ENCODE measurements at regions not wholly inside any gene's neighbourhood (a gene's known extent, or its start where the extent isn't known, plus 50 kb on each side); places are given as distances from the start of the nearest gene placed in this dataset.
"Not testable (repeated sequence)": the region's sequence is repeated elsewhere in the genome, so short reads cannot be mapped to it uniquely, and the experiment has no call there.

- DNase-seq: no peak
Measured at GRCh38 chr5:173494446-173494845, 122.0 kb downstream of the BOD1 start.

- DNase-seq: no peak
Measured at GRCh38 chr5:173493846-173494245, 122.6 kb downstream of the BOD1 start.

- DNase-seq: no peak
Measured at GRCh38 chr5:173493040-173493439, 123.4 kb downstream of the BOD1 start.

GRCh38 chr5:173490681-173491080 lies 125.8 kb downstream of the BOD1 start:
- DNase-seq: no peak

- DNase-seq: no peak
Measured at GRCh38 chr5:173488144-173488543, 128.3 kb downstream of the BOD1 start.

- no peak for DNase-seq
Measured at GRCh38 chr5:173487300-173487699, 129.2 kb downstream of the BOD1 start.

GRCh38 chr5:173486355-173487225 lies 129.9 kb downstream of the BOD1 start:
- DNase-seq: no peak

GRCh38 chr5:173484569-173484968 lies 131.9 kb downstream of the BOD1 start:
- DNase-seq: no peak

GRCh38 chr5:173483599-173483998 lies 132.9 kb downstream of the BOD1 start:
- not testable (repeated sequence) for DNase-seq

GRCh38 chr5:173483160-173483559 lies 133.3 kb downstream of the BOD1 start:
- DNase-seq: no peak

- DNase-seq: no peak
Measured at GRCh38 chr5:173481821-173482220, 134.6 kb downstream of the BOD1 start.

GRCh38 chr5:173480896-173481295 lies 135.6 kb downstream of the BOD1 start:
- DNase-seq: no peak

GRCh38 chr5:173479711-173480110 lies 136.7 kb downstream of the BOD1 start:
- no peak for DNase-seq

- no peak for DNase-seq
Measured at GRCh38 chr5:173477345-173478040, 139.0 kb downstream of the BOD1 start.

GRCh38 chr5:173475780-173476179 lies 140.7 kb downstream of the BOD1 start:
- no peak for DNase-seq

GRCh38 chr5:173474881-173475287 lies 141.6 kb downstream of the BOD1 start:
- DNase-seq: no peak

- no peak for DNase-seq
Measured at GRCh38 chr5:173473288-173473687, 143.2 kb downstream of the BOD1 start.

- DNase-seq: no peak
Measured at GRCh38 chr5:173472784-173473278, 143.6 kb downstream of the BOD1 start.

GRCh38 chr5:173472164-173472563 lies 143.9 kb upstream of the STC2 start:
- DNase-seq: no peak

GRCh38 chr5:173468821-173469251 lies 140.6 kb upstream of the STC2 start:
- no peak for DNase-seq

- no peak for DNase-seq
Measured at GRCh38 chr5:173466227-173466626, 138.0 kb upstream of the STC2 start.

- no peak for DNase-seq
Measured at GRCh38 chr5:173464813-173465212, 136.6 kb upstream of the STC2 start.

GRCh38 chr5:173463207-173463606 lies 135.0 kb upstream of the STC2 start:
- no peak for DNase-seq
